WI38 (cell line): ENCODE measurements at regions not wholly inside any gene's neighbourhood (a gene's known extent, or its start where the extent isn't known, plus 50 kb on each side); places are given as distances from the start of the nearest gene placed in this dataset.

Experiments used
- H3K4me3 ChIP-seq: 2 replicates; pipeline ENCODE4 v1.5.1; 2011; ENCODE audit warnings: low read depth, mild to moderate bottlenecking, control low read depth, low read length
- TF ChIP-seq, protein P1 (sequence below): IDR thresholded peaks from 2 replicates; pipeline ENCODE4 v1.5.1; 2012; ENCODE audit warnings: low read depth, mild to moderate bottlenecking, control low read depth, low read length

DNA sequence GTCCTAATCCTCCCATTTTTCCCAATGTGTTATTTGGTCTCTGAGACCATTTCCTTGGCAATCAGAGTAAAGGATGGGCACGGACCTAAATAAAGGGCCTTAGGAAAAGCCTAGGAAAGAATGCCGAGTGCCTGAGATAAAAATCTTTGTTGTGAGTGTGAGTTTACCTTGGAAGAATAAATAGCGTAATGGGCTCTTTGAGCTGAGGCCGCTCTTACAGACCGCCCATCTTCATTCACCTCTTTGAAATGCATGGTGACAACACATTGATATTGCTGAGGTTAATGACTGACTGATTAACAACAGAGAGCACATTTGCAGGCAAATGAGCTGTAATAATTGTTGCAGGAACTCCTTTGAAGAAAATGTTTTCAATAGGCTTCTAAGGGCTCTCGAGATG, 1967.1 kb upstream of the WWC1 start:
- H3K4me3 ChIP-seq, result no peak overlapping the region
- TF ChIP-seq, protein P1, sequence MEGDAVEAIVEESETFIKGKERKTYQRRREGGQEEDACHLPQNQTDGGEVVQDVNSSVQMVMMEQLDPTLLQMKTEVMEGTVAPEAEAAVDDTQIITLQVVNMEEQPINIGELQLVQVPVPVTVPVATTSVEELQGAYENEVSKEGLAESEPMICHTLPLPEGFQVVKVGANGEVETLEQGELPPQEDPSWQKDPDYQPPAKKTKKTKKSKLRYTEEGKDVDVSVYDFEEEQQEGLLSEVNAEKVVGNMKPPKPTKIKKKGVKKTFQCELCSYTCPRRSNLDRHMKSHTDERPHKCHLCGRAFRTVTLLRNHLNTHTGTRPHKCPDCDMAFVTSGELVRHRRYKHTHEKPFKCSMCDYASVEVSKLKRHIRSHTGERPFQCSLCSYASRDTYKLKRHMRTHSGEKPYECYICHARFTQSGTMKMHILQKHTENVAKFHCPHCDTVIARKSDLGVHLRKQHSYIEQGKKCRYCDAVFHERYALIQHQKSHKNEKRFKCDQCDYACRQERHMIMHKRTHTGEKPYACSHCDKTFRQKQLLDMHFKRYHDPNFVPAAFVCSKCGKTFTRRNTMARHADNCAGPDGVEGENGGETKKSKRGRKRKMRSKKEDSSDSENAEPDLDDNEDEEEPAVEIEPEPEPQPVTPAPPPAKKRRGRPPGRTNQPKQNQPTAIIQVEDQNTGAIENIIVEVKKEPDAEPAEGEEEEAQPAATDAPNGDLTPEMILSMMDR, result no peak

DNA sequence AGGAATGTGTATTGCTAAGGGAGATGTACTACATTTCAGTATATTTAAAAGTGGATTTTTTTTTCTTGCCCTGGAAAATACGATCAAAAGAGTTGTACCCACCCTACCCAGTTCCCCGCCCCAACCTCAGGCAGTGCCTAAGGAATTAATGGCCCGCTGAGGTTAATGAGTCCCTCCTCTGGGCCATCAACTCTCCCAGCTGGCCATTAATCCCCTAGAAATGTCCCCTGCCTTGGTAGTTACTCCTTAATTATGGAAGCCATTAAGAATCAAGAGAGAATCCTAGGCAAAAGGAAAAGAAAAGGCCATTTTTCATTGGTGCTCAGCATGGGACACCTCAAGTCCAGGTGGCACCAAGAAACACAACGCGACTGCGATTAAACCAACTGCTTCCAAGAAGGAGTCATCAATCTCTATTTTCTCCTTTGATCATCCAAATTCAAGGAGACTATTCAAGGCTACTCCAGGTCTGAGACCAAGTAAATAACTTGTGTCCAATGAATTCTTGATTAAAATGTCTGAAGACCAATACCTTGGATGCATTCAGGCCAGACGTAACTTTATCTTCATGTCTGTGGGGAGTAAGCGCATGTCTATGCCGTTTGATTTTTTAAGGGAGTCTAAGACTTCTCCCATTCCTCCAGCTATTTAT, 1962.2 kb upstream of the WWC1 start:
- TF ChIP-seq, protein P1, result no peak
- no peak overlapping the region for H3K4me3 ChIP-seq

DNA sequence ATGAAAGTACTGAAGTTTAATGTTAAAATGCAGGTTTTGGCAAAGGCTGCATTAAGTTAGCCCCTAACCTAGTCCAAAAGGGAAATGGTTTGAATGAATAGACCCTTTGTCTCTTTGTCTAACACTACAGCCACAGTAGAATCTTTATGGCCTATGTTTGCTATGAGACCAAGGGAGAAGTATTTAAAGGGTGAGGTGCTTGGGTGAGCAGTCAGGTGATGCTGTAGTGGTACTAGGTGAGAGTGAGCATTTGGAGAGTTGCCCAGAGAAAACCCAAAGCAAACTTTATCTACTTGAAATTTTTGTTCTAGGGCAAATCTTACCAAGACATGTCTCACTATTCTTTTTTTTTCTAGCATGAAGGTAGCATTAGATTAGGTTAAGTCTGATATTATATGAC, 1961.4 kb upstream of the WWC1 start:
- TF ChIP-seq, protein P1, result no peak
- H3K4me3 ChIP-seq, result no peak overlapping the region

DNA sequence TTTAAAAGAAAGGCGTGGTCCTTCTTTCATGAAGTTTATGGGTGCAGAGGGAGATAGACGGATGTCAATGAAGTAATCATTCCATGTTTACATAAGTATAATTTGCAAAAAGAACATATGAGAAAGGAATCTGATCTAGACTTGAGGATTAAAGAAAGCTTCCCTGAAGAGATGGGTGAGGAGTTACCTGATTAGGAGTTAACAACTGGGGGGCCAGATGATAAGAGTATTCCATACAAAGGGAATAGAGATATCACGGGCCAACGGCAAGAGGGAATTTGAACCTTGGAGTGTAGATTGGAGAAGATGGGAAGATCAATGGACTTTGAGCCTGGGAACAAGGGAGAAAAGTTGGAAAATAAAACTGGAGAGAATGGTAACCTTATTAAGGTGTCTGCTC, 1959.9 kb upstream of the WWC1 start:
- H3K4me3 ChIP-seq, result no peak overlapping the region
- TF ChIP-seq, protein P1, result no peak

DNA sequence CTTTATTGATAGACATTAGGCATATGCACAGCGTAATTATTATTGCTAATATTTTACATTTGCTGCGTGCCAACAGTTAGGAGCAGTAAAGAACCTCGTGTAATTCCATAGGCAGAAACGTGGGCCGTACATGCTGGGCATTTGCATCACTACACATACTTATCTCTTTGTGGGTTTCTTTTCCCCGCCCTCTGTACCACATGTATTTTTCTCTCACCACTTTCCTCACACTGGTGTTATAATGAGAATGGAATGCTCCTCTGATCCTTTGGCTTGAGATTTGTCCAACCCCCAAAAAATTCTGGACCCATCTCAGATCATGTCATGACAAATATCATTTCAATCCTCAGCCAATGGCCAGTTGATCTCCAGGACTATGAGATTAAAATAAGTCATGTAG, 1952.6 kb upstream of the WWC1 start:
- TF ChIP-seq, protein P1, result no peak
- no peak overlapping the region for H3K4me3 ChIP-seq

DNA sequence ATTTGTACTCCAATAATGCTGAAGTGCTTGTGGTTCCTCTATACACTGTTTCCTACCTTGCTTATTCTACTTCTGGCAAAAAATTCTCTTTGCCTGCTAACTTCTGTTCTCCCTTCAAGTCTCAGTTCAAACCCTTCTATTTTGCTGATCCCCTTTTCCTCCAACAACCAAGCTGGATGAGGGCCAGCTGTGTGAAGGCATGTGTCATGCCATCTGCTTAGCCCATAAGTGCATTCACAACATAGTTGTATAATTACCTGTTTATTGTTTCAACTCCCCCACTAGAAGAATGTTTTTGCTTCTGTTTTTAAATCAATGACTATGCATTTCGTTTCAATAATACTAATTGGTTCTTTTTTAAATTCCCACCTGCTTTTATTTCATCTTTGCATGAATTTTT, 1951.4 kb upstream of the WWC1 start:
- TF ChIP-seq, protein P1, result no peak
- no peak overlapping the region for H3K4me3 ChIP-seq

DNA sequence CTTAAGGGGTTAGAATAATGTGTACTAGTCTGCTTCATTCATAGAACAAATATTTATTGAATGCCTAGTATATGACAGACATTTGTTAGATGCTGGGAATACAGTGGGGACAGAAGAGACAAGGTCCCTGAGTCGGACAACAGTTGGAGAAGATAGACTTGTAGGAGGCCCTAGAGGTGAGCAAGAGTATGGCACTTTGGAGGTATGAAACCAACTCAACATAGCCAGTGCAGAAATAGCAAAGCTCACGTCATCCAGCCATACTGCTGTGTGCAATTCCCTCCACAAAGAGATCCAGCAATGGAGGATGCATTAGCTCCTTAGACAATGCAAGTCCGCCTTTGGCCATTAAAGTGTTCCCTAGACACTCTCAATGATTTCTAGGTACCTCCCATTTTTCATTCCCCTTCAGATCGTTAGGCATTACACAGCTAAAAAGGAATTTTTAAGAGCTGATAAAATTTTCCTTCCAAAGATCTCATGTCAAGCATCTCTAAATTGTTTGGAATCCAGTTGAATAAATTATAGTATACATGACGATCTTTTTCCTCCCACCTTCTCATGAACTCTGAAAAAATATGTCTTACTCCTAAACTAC, 1949.6 kb upstream of the WWC1 start:
- TF ChIP-seq, protein P1, result no peak
- H3K4me3 ChIP-seq, result no peak overlapping the region
